Endodermal cell (in vitro differentiated cells): ENCODE measurements at regions not wholly inside any gene's neighbourhood (a gene's known extent, or its start where the extent isn't known, plus 50 kb on each side); places are given as distances from the start of the nearest gene placed in this dataset.

Experiments used
- DNase-seq: peaks from one replicate; pipeline ENCODE4 v3.0.0-alpha.2; 2017
- H3K27ac ChIP-seq: 2 replicates; pipeline ENCODE4 v1.5.1; 2013; ENCODE audit warnings: mild to moderate bottlenecking, low read depth, low read length, moderate library complexity
- H3K27me3 ChIP-seq: 2 replicates; pipeline ENCODE4 v1.6.1; 2013; ENCODE audit warnings: mild to moderate bottlenecking, low read length, moderate library complexity; ENCODE audit not compliant: insufficient read depth, control insufficient read depth, poor library complexity, severe bottlenecking
- H3K36me3 ChIP-seq: 2 replicates; pipeline ENCODE4 v1.7.0; 2013; ENCODE audit warnings: mild to moderate bottlenecking, low read length, moderate library complexity; ENCODE audit not compliant: control insufficient read depth, insufficient read depth
- H3K4me1 ChIP-seq: one replicate; pipeline ENCODE4 v1.7.0; 2013; ENCODE audit warnings: low read length; ENCODE audit not compliant: control insufficient read depth, insufficient read depth
- H3K4me3 ChIP-seq: 2 replicates; pipeline ENCODE4 v1.5.1; 2013; ENCODE audit warnings: mild to moderate bottlenecking, low read length, moderate library complexity
- H3K9ac ChIP-seq: 2 replicates; pipeline ENCODE4 v1.6.1; 2013; ENCODE audit warnings: mild to moderate bottlenecking, low read length, moderate library complexity; ENCODE audit not compliant: poor library complexity, severe bottlenecking; ENCODE audit errors: extremely low read depth
- H3K9me3 ChIP-seq: 2 replicates; pipeline ENCODE4 v1.6.1; 2013; ENCODE audit warnings: mild to moderate bottlenecking, low read length, moderate library complexity; ENCODE audit not compliant: control insufficient read depth
- H3K27ac Mint-ChIP-seq: 2 replicates; pipeline ENCODE4 v1.8.0; 2020; ENCODE audit warnings: mixed read lengths
- H3K27me3 Mint-ChIP-seq: 2 replicates; pipeline ENCODE4 v1.8.0; 2021; ENCODE audit warnings: mild to moderate bottlenecking, mixed read lengths; ENCODE audit not compliant: insufficient read depth
- H3K36me3 Mint-ChIP-seq: 2 replicates; pipeline ENCODE4 v1.8.0; 2020; ENCODE audit warnings: low read depth, mixed read lengths
- H3K4me1 Mint-ChIP-seq: 2 replicates; pipeline ENCODE4 v1.8.0; 2020; ENCODE audit warnings: mixed read lengths
- H3K4me3 Mint-ChIP-seq: 2 replicates; pipeline ENCODE4 v1.8.0; 2020; ENCODE audit warnings: mild to moderate bottlenecking, moderate library complexity, mixed read lengths
- H3K9me3 Mint-ChIP-seq: 2 replicates; pipeline ENCODE4 v1.8.0; 2020; ENCODE audit warnings: mild to moderate bottlenecking, mixed read lengths
- WGBS, 2 experiments: methylation state at CpG; one replicate each; pipeline versions ENCODE4 v1.1.5 to v1.1.7; 2013; ENCODE audit warnings: missing lambda C conversion rate in 2 of 2, mixed read lengths in 1 of 2; ENCODE audit not compliant: insufficient coverage in 1 of 2, insufficient read length in 1 of 2; 5-methylcytosine and 5-hydroxymethylcytosine counted together
- TF ChIP-seq, protein P1 (sequence below): fragments of 200-600 bp; sonication (generic); conservative IDR thresholded peaks from 2 replicates; pipeline ENCODE4 v1.5.0; 2021; ENCODE audit warnings: antibody characterized with exemption, mild to moderate bottlenecking

DNA sequence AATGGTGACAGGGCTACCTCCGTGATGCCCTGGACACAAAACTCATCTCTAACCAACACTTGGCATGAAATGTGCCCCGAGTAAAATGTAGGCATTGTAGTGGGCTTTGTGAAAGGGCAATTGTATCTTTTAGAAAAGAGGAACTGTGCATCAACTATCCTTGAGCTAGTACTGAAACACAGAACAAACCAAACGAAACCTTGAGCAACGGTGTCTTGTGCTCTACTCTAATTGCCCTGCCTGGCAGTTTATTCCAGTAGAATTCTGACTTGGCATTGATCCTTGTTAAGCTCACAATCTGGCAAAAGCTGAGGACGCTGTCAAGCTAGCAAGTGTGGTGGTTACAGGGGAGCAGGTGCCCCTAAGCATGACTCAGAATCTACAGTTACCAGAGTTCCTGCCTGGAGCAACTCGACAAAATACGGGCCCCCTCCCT is 707.1 kb upstream of the SPRY2 start:
- TF ChIP-seq, protein P1, sequence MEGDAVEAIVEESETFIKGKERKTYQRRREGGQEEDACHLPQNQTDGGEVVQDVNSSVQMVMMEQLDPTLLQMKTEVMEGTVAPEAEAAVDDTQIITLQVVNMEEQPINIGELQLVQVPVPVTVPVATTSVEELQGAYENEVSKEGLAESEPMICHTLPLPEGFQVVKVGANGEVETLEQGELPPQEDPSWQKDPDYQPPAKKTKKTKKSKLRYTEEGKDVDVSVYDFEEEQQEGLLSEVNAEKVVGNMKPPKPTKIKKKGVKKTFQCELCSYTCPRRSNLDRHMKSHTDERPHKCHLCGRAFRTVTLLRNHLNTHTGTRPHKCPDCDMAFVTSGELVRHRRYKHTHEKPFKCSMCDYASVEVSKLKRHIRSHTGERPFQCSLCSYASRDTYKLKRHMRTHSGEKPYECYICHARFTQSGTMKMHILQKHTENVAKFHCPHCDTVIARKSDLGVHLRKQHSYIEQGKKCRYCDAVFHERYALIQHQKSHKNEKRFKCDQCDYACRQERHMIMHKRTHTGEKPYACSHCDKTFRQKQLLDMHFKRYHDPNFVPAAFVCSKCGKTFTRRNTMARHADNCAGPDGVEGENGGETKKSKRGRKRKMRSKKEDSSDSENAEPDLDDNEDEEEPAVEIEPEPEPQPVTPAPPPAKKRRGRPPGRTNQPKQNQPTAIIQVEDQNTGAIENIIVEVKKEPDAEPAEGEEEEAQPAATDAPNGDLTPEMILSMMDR: no peak
- H3K27me3 Mint-ChIP-seq: no peaks in the 10 kb centered on the region
- peaks cover 1% of the 10 kb centered on the region for H3K4me1 Mint-ChIP-seq

DNA sequence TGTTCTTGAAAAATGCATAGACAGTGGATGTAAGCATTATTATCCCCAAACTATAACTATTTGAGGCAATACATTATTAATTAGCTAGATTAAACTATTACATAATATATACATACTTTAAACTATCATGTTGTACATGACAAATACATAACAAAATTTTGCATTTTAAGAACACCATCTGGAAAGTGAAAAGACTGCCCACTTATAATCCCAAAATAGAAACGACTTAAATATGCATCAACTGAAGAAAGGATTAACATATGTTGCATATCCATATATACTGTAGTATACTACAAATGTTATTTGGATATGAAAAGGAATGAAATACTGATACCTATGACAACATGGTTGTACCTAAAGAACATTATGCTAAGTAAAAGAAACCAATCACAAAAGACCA is 700.8 kb upstream of the SPRY2 start:
- TF ChIP-seq, protein P1: no peak
- H3K9me3 ChIP-seq: peaks cover 22% of the 10 kb centered on the region
- Mint-ChIP-seq H3K27me3 (no peaks in the 10 kb centered on the region), H3K36me3 (no peaks in the 10 kb centered on the region), H3K4me3 (no peak overlapping the region), H3K9me3 (peaks cover 11% of the 10 kb centered on the region), H3K4me1 (peaks cover 1% of the 10 kb centered on the region), H3K27ac (no peak overlapping the region)
- no peaks in the 10 kb centered on the region for H3K4me1 ChIP-seq
- H3K9ac ChIP-seq: no peak overlapping the region
- no peak overlapping the region for H3K27ac ChIP-seq
- no peak overlapping the region for H3K4me3 ChIP-seq
- WGBS, 2 experiments: no CpG with 5 or more reads among the region's 1 CpG
- no peaks in the 10 kb centered on the region for H3K36me3 ChIP-seq
- DNase-seq: no peak
- no peaks in the 10 kb centered on the region for H3K27me3 ChIP-seq

More for the DNA sequence above, 707.1 kb upstream of the SPRY2 start:
- no peaks in the 10 kb centered on the region for H3K9me3 ChIP-seq
- Mint-ChIP-seq H3K36me3 (no peaks in the 10 kb centered on the region), H3K4me3 (no peak overlapping the region), H3K27ac (no peak overlapping the region), H3K9me3 (no peaks in the 10 kb centered on the region)
- no peaks in the 10 kb centered on the region for H3K36me3 ChIP-seq
- H3K4me1 ChIP-seq: no peaks in the 10 kb centered on the region
- 85 to 90% methylated on average over 5 to 7 of the region's 7 CpGs for WGBS, 2 experiments
- H3K27me3 ChIP-seq: no peaks in the 10 kb centered on the region
- H3K9ac ChIP-seq: no peak overlapping the region
- H3K27ac ChIP-seq: no peak overlapping the region
- no peak overlapping the region for H3K4me3 ChIP-seq
- DNase-seq: no peak

DNA sequence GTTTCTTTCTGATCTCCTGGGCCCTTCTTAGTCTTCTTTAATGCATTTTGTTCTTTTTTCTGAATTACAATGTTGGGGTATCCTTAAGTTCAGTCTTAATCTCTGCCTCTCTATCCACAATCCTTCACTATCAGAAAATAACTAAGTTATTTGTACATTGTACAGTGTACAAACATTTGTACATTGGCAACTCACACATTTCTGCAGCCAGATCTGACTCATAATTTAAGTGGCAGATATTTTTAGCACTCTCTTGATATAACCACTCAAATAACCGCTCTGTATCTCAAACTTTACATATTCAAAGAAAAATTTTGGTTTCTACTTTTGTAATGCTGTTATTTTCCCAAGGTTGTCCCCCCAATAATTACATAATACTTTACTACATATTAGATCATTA is 691.1 kb upstream of the SPRY2 start:
- Mint-ChIP-seq H3K4me3 (no peak overlapping the region), H3K9me3 (no peaks in the 10 kb centered on the region), H3K27ac (no peak overlapping the region), H3K36me3 (no peaks in the 10 kb centered on the region), H3K4me1 (peaks cover 3% of the 10 kb centered on the region), H3K27me3 (no peaks in the 10 kb centered on the region)
- Histone ChIP-seq H3K4me1 (no peaks in the 10 kb centered on the region), H3K9ac (no peak overlapping the region), H3K36me3 (no peaks in the 10 kb centered on the region), H3K9me3 (no peaks in the 10 kb centered on the region), H3K4me3 (no peak overlapping the region), H3K27ac (no peak overlapping the region), H3K27me3 (no peaks in the 10 kb centered on the region)
- WGBS, 2 experiments: 86 to 100% methylated on average over 1 of the region's 1 CpG
- DNase-seq: no peak
- TF ChIP-seq, protein P1: no peak
